ENCODE measurements at regions not wholly inside any gene's neighbourhood (a gene's known extent, or its start where the extent isn't known, plus 50 kb on each side); places are given as distances from the start of the nearest gene placed in this dataset.

GRCh38 chr5:5619546-5619945, 197.1 kb downstream of the ICE1 start:
- Histone ChIP-seq H3K4me1 (peaks cover 0 to 22% (median 19%) of the 10 kb centered on the region in 4 donors), H3K27ac (replicated peaks in 1 of 4) (no peak overlapping the region)
- intact Hi-C loops (cut with DNase I): no loop called here

GRCh38 chr5:5617024-5617423, 194.5 kb downstream of the ICE1 start:
- no peak overlapping the region for H3K4me3 ChIP-seq
- intact Hi-C loops (cut with DNase I): no loop called here
- peaks cover 0 to 22% (median 19%) of the 10 kb centered on the region in 4 donors for H3K4me1 ChIP-seq
- no peak for DNase-seq (ENCODE audit: extremely low spot score)
- no peak overlapping the region for H3K27ac ChIP-seq (replicated peaks in 1 of 4)
- peaks cover 0 to 4% (median 0%) of the 10 kb centered on the region in 4 donors for H3K9me3 ChIP-seq
- no peaks in the 10 kb centered on the region for H3K27me3 ChIP-seq
- TF ChIP-seq, protein P1, sequence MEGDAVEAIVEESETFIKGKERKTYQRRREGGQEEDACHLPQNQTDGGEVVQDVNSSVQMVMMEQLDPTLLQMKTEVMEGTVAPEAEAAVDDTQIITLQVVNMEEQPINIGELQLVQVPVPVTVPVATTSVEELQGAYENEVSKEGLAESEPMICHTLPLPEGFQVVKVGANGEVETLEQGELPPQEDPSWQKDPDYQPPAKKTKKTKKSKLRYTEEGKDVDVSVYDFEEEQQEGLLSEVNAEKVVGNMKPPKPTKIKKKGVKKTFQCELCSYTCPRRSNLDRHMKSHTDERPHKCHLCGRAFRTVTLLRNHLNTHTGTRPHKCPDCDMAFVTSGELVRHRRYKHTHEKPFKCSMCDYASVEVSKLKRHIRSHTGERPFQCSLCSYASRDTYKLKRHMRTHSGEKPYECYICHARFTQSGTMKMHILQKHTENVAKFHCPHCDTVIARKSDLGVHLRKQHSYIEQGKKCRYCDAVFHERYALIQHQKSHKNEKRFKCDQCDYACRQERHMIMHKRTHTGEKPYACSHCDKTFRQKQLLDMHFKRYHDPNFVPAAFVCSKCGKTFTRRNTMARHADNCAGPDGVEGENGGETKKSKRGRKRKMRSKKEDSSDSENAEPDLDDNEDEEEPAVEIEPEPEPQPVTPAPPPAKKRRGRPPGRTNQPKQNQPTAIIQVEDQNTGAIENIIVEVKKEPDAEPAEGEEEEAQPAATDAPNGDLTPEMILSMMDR (IDR thresholded peaks at IDR 0.05): no peak
- H3K36me3 ChIP-seq: no peaks in the 10 kb centered on the region

More at GRCh38 chr5:5619546-5619945, 197.1 kb downstream of the ICE1 start:
- TF ChIP-seq, protein P1 (IDR thresholded peaks at IDR 0.05): no peak
- TF ChIP-seq POLR2A (IDR thresholded peaks at IDR 0.05; ENCODE audit: low read depth) (no peak), EP300 (IDR thresholded peaks at IDR 0.05) (no peak), POLR2AphosphoS5 (IDR thresholded peaks at IDR 0.05) (no peak)
- Histone ChIP-seq H3K4me3 (no peak overlapping the region), H3K36me3 (no peaks in the 10 kb centered on the region), H3K27me3 (no peaks in the 10 kb centered on the region), H3K9me3 (peaks cover 0 to 7% (median 3%) of the 10 kb centered on the region in 4 donors)
- DNase-seq (ENCODE audit: extremely low spot score): peak; percentile 24
- 95% methylated on average over 3 of the region's 3 CpGs for WGBS

- whole genome bisulfite sequencing: 40% methylated on average over 7 of the region's 7 CpGs
These were observed 193.9 kb downstream of the ICE1 start for GRCh38 chr5:5616247-5616895.

DNA sequence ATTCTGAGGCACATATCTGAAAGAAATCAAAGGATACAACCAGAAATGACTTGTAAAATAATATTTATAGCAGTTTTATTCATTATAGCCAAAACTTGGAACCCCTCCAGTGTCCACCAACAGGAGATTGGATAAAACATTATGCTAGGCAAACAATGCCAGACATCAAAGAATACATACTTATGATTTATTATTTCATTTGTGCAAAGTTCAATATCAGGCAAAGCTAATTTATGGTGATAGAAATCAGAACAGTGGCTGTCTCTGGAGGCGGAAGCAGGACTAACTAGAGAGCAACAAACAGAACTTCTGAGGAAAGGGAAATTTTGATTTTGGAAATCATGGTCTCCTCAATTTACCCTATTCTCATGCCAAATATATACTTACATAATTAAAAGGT, 193.1 kb downstream of the ICE1 start:
- Histone ChIP-seq H3K27me3 (no peaks in the 10 kb centered on the region), H3K4me1 (peaks cover 0 to 22% (median 19%) of the 10 kb centered on the region in 4 donors), H3K9me3 (no peaks in the 10 kb centered on the region), H3K27ac (replicated peaks in 1 of 4) (no peak overlapping the region), H3K36me3 (no peaks in the 10 kb centered on the region), H3K4me3 (no peak overlapping the region)
- TF ChIP-seq, protein P1 (IDR thresholded peaks at IDR 0.05): no peak
- TF ChIP-seq EP300 (IDR thresholded peaks at IDR 0.05): no peak
- TF ChIP-seq POLR2A (IDR thresholded peaks at IDR 0.05; ENCODE audit: low read depth): no peak
- no peak for TF ChIP-seq POLR2AphosphoS5 (IDR thresholded peaks at IDR 0.05)
- peak; percentile 5 for DNase-seq (ENCODE audit: extremely low spot score)
- intact Hi-C loops (cut with DNase I): no loop called here
- WGBS: 30% methylated on average over 1 of the region's 1 CpG

More at GRCh38 chr5:5616247-5616895, 193.9 kb downstream of the ICE1 start:
- Histone ChIP-seq H3K4me3 (no peak overlapping the region), H3K36me3 (no peaks in the 10 kb centered on the region), H3K27me3 (no peaks in the 10 kb centered on the region), H3K9me3 (peaks cover 0 to 4% (median 0%) of the 10 kb centered on the region in 4 donors), H3K27ac (replicated peaks in 1 of 4) (no peak overlapping the region), H3K4me1 (peaks cover 0 to 22% (median 19%) of the 10 kb centered on the region in 4 donors)
- intact Hi-C loops (cut with DNase I): no loop called here
- TF ChIP-seq EP300 (IDR thresholded peaks at IDR 0.05) (no peak), POLR2A (IDR thresholded peaks at IDR 0.05; ENCODE audit: low read depth) (no peak), POLR2AphosphoS5 (IDR thresholded peaks at IDR 0.05) (no peak)
- TF ChIP-seq, protein P1 (IDR thresholded peaks at IDR 0.05): no peak
- DNase-seq (ENCODE audit: extremely low spot score): no peak
